ENCODE measurements at regions not wholly inside any gene's neighbourhood (a gene's known extent, or its start where the extent isn't known, plus 50 kb on each side); places are given as distances from the start of the nearest gene placed in this dataset.

GRCh38 chr15:68875377-68876116 is 54.8 kb upstream of the SPESP1 start (continued):
- peak; percentile 15; the same call in 1 of the 2 replicates for TF ChIP-seq ZNF280B (CRISPR knock-in tag; IDR thresholded peaks at IDR 0.05; ENCODE audit: borderline replicate concordance)
- TF ChIP-seq ISX (CRISPR knock-in tag; conservative IDR thresholded peaks at IDR 0.05), result no peak
- 0 out of 2 replicates have a peak, but pooled peaks have one; percentile 52 for TF ChIP-seq ZNF761 (CRISPR knock-in tag; conservative IDR thresholded peaks at IDR 0.05)
- no peak; the same call in 1 of the 2 replicates for TF ChIP-seq ZNF431 (CRISPR knock-in tag; IDR thresholded peaks at IDR 0.05; ENCODE audit: borderline replicate concordance, low read depth)
- TF ChIP-seq ZNF253 (CRISPR knock-in tag; IDR thresholded peaks at IDR 0.05; ENCODE audit: borderline replicate concordance), result no peak
- no peak for TF ChIP-seq STAT5B (CRISPR knock-in tag; IDR thresholded peaks at IDR 0.05)
- TF ChIP-seq FOXA1 (IDR thresholded peaks at IDR 0.05), result no peak
- TF ChIP-seq FOXA1 (CRISPR knock-in tag; IDR thresholded peaks at IDR 0.05), result no peak
- peak; percentile 59 for TF ChIP-seq ZNF501 (CRISPR knock-in tag; IDR thresholded peaks at IDR 0.05)
- no peak for TF ChIP-seq ZNF672 (CRISPR knock-in tag; IDR thresholded peaks at IDR 0.05)
- TF ChIP-seq ZNF562 (CRISPR knock-in tag; IDR thresholded peaks at IDR 0.05; ENCODE audit: borderline replicate concordance), result no peak
- TF ChIP-seq GABPB1 (CRISPR knock-in tag; IDR thresholded peaks at IDR 0.05), result 0 out of 2 replicates have a peak, but pooled peaks have one; percentile 34
- TF ChIP-seq ZNF362 (CRISPR knock-in tag; IDR thresholded peaks at IDR 0.05; ENCODE audit: borderline replicate concordance), result no peak
- TF ChIP-seq NONO (IDR thresholded peaks at IDR 0.05), result no peak
- TF ChIP-seq NONO (CRISPR knock-in tag; conservative IDR thresholded peaks at IDR 0.05), result no peak
- TF ChIP-seq EHMT2 (IDR thresholded peaks at IDR 0.05; ENCODE audit: borderline replicate concordance, low read depth, low read length), result no peak
- peak; percentile 87 for TF ChIP-seq BHLHE40 (IDR thresholded peaks at IDR 0.05; ENCODE audit: low read length)
- TF ChIP-seq KDM1A (CRISPR knock-in tag; IDR thresholded peaks at IDR 0.05), result no peak
- no peak for TF ChIP-seq MTF1 (CRISPR knock-in tag; IDR thresholded peaks at IDR 0.05)
- no peak for TF ChIP-seq ZBTB26 (CRISPR knock-in tag; IDR thresholded peaks at IDR 0.05; ENCODE audit: borderline replicate concordance)
- TF ChIP-seq ZKSCAN1 (IDR thresholded peaks at IDR 0.05; ENCODE audit: low read length), result no peak
- TF ChIP-seq HHEX (CRISPR knock-in tag; IDR thresholded peaks at IDR 0.05), result no peak
- no peak for TF ChIP-seq ZNF281 (CRISPR knock-in tag; IDR thresholded peaks at IDR 0.05; ENCODE audit: borderline replicate concordance)
- TF ChIP-seq ARNTL (CRISPR knock-in tag; IDR thresholded peaks at IDR 0.05), result no peak
- TF ChIP-seq ZNF678 (CRISPR knock-in tag; IDR thresholded peaks at IDR 0.05), result no peak
- TF ChIP-seq ZMYM2 (CRISPR knock-in tag; IDR thresholded peaks at IDR 0.05), result no peak
